GM19043 (cell line): ENCODE measurements at regions not wholly inside any gene's neighbourhood (a gene's known extent, or its start where the extent isn't known, plus 50 kb on each side); places are given as distances from the start of the nearest gene placed in this dataset.
"Not testable (repeated sequence)": the region's sequence is repeated elsewhere in the genome, so short reads cannot be mapped to it uniquely, and the experiment has no call there.

ENCODE experiments used
- ATAC-seq: cut with Tn5 transposase; IDR thresholded peaks from one replicate; pipeline ENCODE4 v1.9.1; 2021; ENCODE audit warnings: low read depth; ENCODE audit not compliant: unreplicated experiment

DNA sequence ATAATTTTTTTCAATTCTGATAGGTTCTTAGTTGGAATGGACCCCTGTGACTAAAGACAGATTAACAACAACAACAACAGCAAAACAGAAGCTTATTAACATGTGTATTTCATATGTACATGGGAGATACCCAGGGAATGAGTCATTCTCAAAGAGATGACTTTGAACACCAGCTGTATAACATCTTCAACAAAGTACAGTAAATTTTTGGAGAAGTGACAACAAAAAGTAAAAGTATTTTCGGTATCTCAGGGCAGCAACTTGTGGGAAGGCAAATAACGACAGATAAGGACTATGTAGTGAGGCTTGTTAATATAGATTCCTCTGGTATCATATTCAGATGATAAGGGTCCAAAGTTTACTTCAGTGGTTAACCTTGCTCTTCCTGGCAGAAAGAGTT is 573.4 kb upstream of the RAG2 start:
- no peak for ATAC-seq

DNA sequence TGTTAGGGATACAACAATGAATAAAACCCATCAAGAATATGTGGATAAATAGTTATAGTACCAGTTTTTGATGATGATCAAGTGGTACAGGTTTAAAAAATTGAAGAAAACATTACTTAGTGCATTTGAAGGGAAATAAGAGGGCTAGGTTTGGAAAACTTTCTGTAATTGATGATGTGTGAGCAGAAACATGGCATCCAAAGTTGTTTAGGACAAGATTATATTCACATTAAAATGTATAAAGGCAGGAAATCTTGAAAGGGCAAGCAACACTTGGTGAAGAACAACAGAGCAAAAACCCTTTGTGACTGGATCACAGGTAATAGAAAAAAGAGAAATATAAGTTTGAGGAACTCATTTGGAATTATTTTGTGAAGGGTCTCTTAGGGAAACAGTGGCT is 572.3 kb upstream of the RAG2 start:
- ATAC-seq: no peak

DNA sequence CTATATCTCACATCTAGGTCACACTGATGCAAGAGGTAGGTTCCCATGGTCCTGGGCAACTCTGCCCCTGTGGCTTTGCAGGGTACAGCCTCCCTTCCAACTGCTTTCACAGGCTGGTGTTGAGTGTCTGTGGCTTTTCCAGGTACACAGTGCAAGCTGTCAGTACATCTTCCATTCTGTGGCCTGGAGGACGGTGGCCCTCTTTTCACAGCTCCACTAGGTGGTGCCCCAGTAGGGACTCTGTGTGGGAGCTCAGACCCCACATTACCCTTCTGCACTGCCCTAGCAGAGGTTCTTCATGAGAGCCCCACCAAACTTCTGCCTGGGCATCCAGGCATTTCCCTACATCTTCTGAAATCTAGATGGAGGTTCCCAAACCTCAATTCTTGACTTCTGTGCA is 547.4 kb upstream of the RAG2 start:
- ATAC-seq: not testable (repeated sequence)

DNA sequence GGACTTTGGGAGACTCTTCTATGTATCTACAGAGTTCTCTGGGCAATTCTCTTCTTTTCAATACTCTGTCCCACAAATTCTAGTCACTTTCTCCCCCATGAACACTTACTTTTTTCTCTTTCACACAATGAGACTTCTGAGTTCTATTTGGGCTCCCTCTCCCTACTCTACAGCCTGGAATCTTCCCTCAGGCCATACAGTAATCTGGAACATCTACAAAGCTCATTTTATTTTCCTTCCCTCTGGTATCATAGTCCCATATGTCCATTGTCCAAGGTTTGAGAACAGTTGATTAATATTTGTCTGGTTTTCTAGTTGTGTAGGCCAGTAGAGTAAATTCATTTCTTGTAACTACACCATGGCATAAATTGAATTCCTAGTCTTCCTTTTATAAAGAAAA is 544.6 kb upstream of the RAG2 start:
- ATAC-seq: no peak

DNA sequence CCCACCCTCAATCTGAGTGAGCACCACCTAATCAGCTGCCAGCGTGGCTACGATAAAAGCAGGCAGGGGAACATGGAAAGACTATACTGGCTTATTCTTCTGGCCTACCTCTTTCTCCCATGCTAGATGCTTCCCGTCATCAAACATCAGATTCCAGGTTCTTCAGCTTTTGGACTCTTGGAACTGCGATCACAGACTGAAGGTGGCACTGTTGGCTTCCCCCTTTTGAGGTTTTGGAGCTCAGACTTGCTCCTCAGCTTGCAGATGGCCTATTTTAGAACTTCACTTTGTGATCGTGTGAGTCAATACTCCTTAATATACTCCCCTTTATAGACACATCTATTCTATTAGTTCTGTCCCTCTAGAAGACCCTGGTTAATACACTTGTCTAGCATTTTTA is 543.7 kb upstream of the RAG2 start:
- no peak for ATAC-seq

DNA sequence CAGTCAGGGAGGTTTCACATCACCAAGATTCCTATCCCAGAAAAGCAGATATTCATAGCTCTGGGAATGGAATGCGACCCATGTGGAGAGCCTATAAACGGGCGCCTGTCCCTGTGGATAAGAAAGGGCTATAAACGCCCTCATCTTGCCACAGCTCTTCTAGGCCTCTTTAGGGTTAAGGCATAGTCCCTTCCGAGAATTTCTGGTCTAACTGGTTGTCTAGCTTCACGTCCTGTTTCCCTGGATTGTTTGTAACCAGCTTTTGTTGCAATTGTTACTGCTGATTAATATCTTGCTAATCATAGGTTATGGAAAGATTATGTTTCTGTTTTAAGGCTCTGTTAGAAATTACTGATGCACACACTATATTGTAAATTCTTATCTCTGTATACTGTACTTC is 537.6 kb upstream of the RAG2 start:
- ATAC-seq: not testable (repeated sequence)

DNA sequence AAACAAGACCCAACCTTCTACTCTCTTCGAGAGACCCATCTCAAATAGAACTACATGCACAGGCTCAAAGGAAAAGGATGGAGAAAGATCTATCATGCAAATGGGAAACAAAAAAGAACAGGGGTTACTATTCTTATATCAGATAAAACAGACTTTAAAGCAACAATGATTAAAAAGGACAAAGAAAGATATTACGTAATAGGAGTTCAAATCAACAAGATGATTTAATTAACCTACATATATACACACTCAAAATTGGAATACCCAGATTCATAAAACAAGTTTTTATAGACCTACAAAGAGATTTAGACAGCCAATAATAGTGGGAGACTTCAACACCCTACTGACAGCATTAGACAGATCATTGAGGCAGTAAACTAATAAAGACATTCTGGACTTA is 536.6 kb upstream of the RAG2 start:
- ATAC-seq: no peak

DNA sequence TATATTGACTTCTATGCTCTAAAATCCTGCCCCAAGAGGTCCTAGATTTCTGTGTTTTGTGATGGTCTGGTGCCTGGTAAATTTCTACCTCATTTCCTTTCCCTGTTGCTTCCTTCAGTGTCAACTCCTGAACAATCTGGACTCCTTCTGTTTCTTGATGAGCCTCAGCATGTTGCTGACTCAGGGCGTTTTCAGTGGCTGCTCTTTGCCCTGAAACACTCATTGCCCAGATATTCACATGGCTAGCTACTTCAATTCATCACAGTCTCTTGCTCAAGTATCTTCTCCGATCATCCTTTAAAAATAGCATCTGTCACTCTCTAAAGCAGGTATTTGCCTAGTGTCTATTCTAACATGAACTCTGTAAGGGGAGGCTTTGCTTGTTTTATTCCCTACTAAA is 526.3 kb upstream of the RAG2 start:
- no peak for ATAC-seq

DNA sequence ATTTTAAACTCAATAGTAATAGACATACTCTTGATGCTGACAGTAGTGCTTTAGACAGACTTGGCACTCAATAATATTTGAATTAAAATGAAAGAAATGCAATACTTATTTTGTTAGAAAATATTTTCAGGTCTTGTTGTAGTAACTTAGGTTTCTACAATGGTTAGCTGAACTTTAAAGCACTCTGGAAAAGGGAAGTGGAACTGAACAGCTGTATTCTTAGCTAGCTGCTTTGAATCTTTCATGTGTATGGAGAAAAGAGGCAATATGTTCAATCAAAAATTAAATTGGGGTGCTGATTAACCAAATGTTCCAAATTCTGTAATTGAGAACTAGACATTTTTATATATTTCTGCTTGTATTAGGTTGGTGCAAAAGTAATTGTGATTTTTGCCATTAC is 517.9 kb upstream of the RAG2 start:
- ATAC-seq: no peak

DNA sequence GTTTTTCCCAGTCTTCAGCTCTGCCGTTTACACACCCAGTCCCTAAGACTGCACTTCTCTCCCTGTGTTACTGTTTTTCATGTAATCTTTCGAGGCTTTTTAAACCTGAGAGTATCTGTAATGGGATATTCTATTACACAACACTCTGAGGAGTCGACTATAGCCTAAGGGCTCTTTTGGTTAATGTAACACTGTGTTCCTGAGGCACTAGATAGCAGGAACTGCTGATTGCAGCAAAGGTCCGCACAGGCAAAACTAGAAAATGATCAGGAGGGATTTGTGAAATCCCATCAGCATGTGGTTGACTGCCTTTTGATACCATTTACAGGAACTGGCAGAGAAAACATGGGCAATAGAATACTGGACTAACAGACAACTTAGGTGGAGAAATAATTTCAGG is 512.3 kb upstream of the RAG2 start:
- no peak for ATAC-seq

DNA sequence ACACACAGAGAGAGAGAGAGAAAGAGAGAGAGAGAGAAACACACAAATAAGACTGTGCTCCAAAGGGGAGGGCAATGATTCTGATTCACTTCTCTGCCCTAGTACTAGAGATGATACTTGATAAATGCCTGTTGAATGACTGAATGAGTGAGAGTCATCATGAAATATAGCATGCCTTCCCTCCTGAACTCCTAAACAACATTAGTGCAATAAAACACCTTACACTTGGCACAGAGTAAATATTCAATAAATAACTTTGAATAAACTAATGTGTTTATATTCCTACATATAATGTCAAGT is 511.2 kb upstream of the RAG2 start:
- ATAC-seq: no peak

DNA sequence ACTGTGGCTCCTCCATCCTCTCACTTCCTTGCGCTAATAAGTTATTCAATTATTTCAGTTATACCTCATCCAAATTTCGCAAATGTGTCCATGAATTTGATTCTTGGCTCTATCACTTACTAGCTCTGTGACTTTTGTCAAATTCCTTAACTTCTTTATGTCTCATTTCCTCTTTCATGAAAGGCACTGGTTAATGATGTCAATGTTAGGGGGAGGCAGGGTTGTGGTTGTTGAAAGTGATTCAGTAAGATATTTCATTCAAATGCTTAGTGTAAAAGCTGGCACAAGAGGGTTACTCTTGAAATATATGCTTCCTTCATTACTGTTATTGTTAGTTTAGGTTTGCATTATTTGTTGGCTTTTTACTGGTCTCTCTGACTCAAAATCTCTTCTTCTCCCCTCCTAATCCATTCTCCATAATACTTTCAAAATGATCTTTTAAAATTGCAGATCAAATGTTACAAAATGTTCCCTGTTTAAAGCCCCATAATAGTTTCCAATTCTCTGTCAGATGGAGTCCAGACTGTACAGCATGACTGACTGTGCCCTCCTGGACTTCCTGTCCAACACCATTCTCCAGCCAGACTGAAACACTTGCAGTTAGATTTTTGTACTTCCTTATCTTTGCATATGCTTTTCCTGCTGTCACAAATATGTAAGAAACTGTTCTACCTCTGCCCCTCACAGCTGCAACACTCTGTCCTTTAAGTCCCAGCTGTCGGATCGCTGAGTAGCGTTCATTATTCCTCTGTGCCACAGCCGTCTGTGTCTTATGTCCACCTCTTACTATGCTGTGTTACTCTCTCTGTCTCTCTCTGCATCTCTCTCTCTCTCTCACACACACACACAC is 510.6 kb upstream of the RAG2 start:
- ATAC-seq: no peak

DNA sequence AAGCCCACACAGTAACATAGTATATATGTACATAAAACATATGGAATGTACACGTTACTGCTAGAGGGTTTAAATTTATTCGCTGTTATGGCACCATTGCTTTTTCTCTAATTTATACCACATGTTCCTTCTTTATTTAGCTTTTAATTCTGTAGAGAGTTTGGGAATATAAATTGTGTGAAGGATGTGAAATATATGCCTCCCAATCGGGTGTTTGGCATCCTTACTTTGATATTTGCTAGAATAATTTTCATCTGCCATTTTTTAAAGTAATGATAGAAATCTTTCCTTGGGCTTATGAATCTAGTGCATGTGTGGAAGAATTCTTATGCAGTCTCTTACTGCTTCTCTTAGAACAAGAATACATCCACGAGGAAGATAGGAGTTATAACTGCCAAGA is 509.8 kb upstream of the RAG2 start:
- no peak for ATAC-seq

DNA sequence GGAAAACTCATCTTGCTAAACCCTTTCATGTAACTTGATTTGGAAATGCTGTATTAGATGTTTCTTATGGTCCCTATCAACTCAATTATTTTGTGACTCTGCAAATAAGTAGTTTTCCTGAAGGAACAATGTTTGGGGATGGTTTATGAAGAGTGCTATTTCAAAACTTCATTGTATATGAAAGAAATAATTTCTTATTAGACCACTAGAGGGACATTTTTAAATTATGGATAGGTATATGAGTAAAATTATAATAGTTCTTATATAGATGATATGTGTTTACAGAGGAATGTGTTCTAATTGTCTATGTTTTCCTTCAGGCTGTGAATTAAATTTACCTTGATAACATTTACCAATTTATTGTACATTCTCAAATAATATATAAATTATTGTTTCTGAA is 509.4 kb upstream of the RAG2 start:
- no peak for ATAC-seq

DNA sequence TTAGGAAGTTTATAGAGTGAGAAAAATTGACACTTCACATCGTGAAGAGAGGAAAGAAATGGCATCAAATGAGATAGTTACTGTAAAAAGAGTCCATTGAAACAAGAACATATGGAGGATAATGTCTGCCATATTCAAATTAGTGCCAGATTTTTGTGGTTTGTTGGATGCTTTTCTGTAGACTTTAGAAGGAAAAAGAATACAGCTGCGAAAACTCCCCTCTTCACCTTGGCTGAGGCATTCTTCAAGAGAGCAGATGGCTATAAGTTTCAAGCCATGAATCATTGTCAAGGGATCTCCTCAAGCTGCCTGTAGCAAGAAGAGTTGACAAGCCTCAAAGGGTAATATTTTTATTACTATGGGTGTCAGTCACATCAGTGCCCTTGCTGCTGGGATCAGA is 507.4 kb upstream of the RAG2 start:
- ATAC-seq: no peak

DNA sequence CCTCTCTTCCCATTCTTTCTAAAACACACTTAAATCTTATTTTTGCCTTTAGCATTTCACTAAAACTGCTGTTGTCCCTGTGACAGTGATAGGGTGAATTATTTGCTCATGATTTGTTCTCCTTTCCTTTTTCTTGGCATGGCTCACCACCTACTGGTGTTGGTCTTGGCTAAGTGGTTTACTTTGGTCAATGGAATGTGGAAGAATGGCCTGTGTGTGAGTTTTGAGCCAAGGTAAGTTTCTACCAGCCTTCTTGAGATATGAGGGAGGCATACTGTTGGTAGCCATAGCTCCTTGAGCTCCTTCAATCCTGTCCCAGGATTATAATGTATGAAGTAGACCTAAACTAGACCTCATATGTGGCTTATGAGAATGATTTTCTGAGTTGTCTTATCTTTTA is 506.3 kb upstream of the RAG2 start:
- no peak for ATAC-seq

DNA sequence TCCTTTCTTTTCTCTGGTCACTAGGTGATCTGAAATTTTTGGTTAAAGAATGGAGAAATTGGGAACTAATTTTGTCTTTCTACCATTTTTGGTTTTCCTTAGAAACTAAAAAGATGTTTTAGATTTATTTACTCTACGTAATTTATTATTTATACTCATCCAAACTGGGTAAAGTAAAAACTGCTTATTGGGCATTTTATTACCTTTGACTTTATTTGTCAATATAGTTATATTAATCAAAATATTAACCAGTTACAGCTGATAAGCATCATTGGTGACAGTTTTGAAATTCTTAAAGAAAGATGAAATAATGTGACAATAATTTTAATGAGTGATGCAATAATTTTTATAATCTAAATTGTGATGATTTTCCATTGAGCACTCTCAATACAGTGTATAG is 502.0 kb upstream of the RAG2 start:
- ATAC-seq: no peak

DNA sequence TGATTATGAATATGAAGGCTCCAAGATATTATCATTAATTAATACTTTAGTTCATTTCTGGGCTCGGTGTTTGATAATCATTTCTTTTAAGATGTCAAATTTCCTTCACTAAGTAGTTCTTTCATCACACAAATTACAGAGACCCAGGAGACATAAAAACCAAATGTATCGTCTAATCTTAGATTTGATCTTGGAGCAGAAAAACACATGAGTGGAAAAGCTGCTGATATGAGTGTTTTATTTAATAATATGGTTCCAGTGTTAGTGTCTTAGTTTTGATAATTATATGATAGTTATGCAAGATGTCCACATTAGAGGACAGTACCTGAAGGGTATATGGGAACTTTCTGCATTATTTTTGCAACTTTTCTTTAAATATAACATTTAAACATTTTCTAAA is 494.5 kb upstream of the RAG2 start:
- no peak for ATAC-seq

DNA sequence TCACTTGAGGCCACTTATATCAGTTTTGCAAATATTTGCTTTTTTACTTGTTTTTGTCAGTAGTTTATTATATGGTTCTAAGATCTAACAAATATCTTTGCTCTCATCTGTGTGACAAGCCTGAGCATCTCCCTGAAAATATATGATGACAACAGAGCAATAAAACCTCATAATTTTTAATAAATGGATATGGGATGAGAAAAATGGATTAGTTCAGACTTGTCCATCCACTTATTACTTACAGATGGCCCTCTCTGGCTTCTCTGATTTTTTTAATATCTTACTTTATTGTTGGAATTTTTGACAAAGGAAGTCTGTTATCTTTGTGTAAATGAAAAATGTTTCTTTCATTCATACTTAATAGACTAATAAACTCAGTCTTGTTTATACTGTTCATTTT is 491.4 kb upstream of the RAG2 start:
- no peak for ATAC-seq

DNA sequence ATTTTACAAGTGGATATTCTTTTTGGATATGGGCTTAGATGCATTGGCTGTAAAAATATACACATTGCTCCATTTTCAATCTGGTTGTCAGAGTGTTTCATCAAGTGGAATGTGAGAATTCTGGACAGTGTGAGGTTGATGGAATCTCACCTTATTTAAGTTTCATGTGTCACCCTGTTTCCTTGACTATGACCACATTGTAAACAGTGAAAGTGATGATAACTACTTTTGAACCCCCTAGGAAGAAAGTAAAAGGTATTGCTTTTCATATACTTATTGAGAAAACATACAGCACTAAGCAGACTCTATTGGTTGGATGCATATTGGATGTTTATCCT is 490.5 kb upstream of the RAG2 start:
- no peak for ATAC-seq

DNA sequence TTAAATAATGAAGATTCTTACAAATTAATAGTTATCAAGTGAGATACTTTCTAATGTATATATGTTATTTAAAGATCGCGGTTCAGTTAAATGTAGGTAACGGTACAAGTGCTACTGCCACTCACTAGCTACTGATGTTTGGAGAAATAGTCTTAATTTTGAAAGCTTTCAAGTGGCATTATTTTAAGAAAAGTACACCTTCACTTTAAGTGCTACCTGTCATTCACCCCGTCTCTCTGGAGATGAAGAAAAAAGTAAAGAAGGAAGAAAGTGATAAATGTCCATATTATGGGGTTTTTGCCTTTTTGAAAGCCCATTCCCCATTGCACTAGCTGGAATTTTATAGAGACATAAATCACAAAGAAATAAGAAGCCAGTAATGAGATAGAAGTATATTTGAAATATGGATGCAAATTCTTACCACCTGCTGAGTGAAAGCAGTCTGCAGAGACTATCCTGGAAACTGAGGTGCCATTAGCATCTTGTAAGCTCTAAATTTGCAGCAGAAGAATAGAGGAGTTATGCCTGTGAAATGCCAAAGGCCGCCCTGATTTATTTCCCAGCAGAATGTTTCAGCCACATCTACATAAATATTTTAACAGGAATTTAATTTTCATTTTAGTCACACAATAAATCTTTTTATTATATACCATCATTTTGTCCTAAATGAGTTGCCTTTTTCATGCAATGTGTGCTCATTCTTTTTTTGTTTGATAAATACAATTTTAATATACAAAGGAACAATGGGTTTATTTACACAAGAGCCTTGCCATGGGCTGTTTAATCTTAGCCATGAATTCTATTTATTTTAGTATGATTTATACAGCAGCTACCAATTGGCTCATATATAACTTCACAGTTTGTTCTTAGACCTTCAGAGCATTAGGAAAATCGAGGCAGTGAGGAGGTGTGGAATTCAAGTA is 489.9 kb upstream of the RAG2 start:
- ATAC-seq: no peak

DNA sequence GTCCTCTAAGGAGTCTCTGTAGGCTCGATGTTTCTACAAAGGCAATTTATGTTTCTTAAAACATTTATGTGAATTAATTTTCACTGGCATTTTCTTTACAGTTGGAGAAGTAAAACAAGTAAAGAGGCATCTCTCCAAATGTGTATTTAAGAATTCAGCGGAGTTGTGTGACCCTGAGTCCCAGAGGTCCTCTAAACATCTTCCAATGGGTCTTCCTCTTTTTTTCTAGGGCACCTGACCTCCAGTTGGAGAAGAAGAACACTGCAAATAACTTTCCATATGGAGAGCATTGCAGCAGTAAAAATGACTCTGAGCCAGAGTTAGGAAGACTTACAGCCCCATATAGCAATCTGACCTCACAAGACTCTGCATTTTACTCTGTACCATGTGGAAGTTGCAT is 480.5 kb upstream of the RAG2 start:
- ATAC-seq: no peak
